Keratinocyte (primary cell): ENCODE measurements at regions not wholly inside any gene's neighbourhood (a gene's known extent, or its start where the extent isn't known, plus 50 kb on each side); places are given as distances from the start of the nearest gene placed in this dataset.

Experiments used
- EZH2 ChIP-seq: IDR thresholded peaks from one replicate; pipeline ENCODE4 v1.6.1; 2012; ENCODE audit warnings: inconsistent platforms, mild to moderate bottlenecking, low read length, moderate library complexity
- TF ChIP-seq, protein P1 (sequence below), 3 experiments: IDR thresholded peaks in 1 of 3; conservative IDR thresholded peaks in 1 of 3; optimal IDR thresholded peaks in 1 of 3; 2 replicates in 2 of 3; 3 replicates in 1 of 3; pipeline versions ENCODE3 to v1.5.1; 2011; ENCODE audit warnings: low read length in 3 of 3, mild to moderate bottlenecking in 3 of 3, moderate library complexity in 2 of 3, control low read depth in 1 of 3, inconsistent platforms in 1 of 3; ENCODE audit not compliant: insufficient read depth in 2 of 3; ENCODE audit errors: extremely low read depth in 1 of 3

GRCh38 chr7:68504716-68505115 is 1093.6 kb upstream of the AUTS2 start:
- TF ChIP-seq EZH2: no peak
- TF ChIP-seq, protein P1, sequence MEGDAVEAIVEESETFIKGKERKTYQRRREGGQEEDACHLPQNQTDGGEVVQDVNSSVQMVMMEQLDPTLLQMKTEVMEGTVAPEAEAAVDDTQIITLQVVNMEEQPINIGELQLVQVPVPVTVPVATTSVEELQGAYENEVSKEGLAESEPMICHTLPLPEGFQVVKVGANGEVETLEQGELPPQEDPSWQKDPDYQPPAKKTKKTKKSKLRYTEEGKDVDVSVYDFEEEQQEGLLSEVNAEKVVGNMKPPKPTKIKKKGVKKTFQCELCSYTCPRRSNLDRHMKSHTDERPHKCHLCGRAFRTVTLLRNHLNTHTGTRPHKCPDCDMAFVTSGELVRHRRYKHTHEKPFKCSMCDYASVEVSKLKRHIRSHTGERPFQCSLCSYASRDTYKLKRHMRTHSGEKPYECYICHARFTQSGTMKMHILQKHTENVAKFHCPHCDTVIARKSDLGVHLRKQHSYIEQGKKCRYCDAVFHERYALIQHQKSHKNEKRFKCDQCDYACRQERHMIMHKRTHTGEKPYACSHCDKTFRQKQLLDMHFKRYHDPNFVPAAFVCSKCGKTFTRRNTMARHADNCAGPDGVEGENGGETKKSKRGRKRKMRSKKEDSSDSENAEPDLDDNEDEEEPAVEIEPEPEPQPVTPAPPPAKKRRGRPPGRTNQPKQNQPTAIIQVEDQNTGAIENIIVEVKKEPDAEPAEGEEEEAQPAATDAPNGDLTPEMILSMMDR (optimal IDR thresholded peaks at IDR 0.05 in 1 of 3, IDR thresholded peaks at IDR 0.05 in 1 of 3, conservative IDR thresholded peaks at IDR 0.05 in 1 of 3; ENCODE audit: extremely low read depth in 1 of 3, insufficient read depth in 2 of 3, low read length in 3 of 3): no peak
